ENCODE measurements at regions not wholly inside any gene's neighbourhood (a gene's known extent, or its start where the extent isn't known, plus 50 kb on each side); places are given as distances from the start of the nearest gene placed in this dataset.

- Histone ChIP-seq H4K20me1 (ENCODE audit: control insufficient read depth, extremely low read depth, insufficient read depth, low read length) (no peaks in the 10 kb centered on the region), H3K9me3 (ENCODE audit: control insufficient read depth, insufficient read depth, low read depth, low read length) (no peaks in the 10 kb centered on the region), H2AFZ (ENCODE audit: low read length) (no peak overlapping the region), H3K4me2 (ENCODE audit: extremely low read depth, insufficient read depth, low read length) (no peak overlapping the region), H3K4me3 (replicated peaks in 1 of 4; ENCODE audit: control extremely low read depth in 1 of 4, insufficient read depth in 1 of 4, low read depth in 3 of 4, low read length in 4 of 4) (no peak overlapping the region), H3K27me3 (ENCODE audit: control insufficient read depth, insufficient read depth, low read length) (no peaks in the 10 kb centered on the region), H3K4me1 (ENCODE audit: control insufficient read depth, extremely low read depth, insufficient read depth, low read length) (no peaks in the 10 kb centered on the region), H3K27ac (ENCODE audit: insufficient read depth, low read length) (no peak overlapping the region), H3K9ac (ENCODE audit: insufficient read depth, low read length) (no peak overlapping the region), H3K36me3 (ENCODE audit: control insufficient read depth, insufficient read depth, low read length) (no peaks in the 10 kb centered on the region), H3K79me2 (ENCODE audit: control insufficient read depth, insufficient read depth, low read length) (no peaks in the 10 kb centered on the region)
- DNase-seq (ENCODE audit: low read depth in 2 of 2) = no peak
- TF ChIP-seq EZH2 (IDR thresholded peaks at IDR 0.05; ENCODE audit: low read length, missing control alignments) (no peak), CTCF (conservative IDR thresholded peaks at IDR 0.05 in 1 of 2, IDR thresholded peaks at IDR 0.05 in 1 of 2; ENCODE audit: low read depth in 1 of 2, low read length in 2 of 2) (no peak)
Observed at GRCh38 chr13:105719859-105720258, 815.6 kb downstream of the EFNB2 start.

GRCh38 chr13:105709181-105709580, 826.3 kb downstream of the EFNB2 start:
- Histone ChIP-seq H3K27me3 (ENCODE audit: control insufficient read depth, insufficient read depth, low read length) (no peaks in the 10 kb centered on the region), H3K9me3 (ENCODE audit: control insufficient read depth, insufficient read depth, low read depth, low read length) (no peaks in the 10 kb centered on the region), H4K20me1 (ENCODE audit: control insufficient read depth, extremely low read depth, insufficient read depth, low read length) (no peaks in the 10 kb centered on the region), H3K4me2 (ENCODE audit: extremely low read depth, insufficient read depth, low read length) (no peak overlapping the region), H3K36me3 (ENCODE audit: control insufficient read depth, insufficient read depth, low read length) (no peaks in the 10 kb centered on the region), H3K9ac (ENCODE audit: insufficient read depth, low read length) (no peak overlapping the region), H2AFZ (ENCODE audit: low read length) (no peak overlapping the region), H3K79me2 (ENCODE audit: control insufficient read depth, insufficient read depth, low read length) (no peaks in the 10 kb centered on the region), H3K27ac (ENCODE audit: insufficient read depth, low read length) (no peak overlapping the region), H3K4me1 (ENCODE audit: control insufficient read depth, extremely low read depth, insufficient read depth, low read length) (no peaks in the 10 kb centered on the region), H3K4me3 (replicated peaks in 1 of 4; ENCODE audit: control extremely low read depth in 1 of 4, insufficient read depth in 1 of 4, low read depth in 3 of 4, low read length in 4 of 4) (no peak overlapping the region)
- TF ChIP-seq EZH2 (IDR thresholded peaks at IDR 0.05; ENCODE audit: low read length, missing control alignments) = no peak
- no peak for TF ChIP-seq CTCF (conservative IDR thresholded peaks at IDR 0.05 in 1 of 2, IDR thresholded peaks at IDR 0.05 in 1 of 2; ENCODE audit: low read depth in 1 of 2, low read length in 2 of 2)
- no peak for DNase-seq (ENCODE audit: low read depth in 2 of 2)

GRCh38 chr13:105703843-105704242, 831.6 kb downstream of the EFNB2 start:
- no peaks in the 10 kb centered on the region for H3K27me3 ChIP-seq (ENCODE audit: control insufficient read depth, insufficient read depth, low read length)
- no peak overlapping the region for H3K9ac ChIP-seq (ENCODE audit: insufficient read depth, low read length)
- no peaks in the 10 kb centered on the region for H4K20me1 ChIP-seq (ENCODE audit: control insufficient read depth, extremely low read depth, insufficient read depth, low read length)
- no peaks in the 10 kb centered on the region for H3K79me2 ChIP-seq (ENCODE audit: control insufficient read depth, insufficient read depth, low read length)
- H3K36me3 ChIP-seq (ENCODE audit: control insufficient read depth, insufficient read depth, low read length) = no peaks in the 10 kb centered on the region
- H3K4me2 ChIP-seq (ENCODE audit: extremely low read depth, insufficient read depth, low read length) = no peak overlapping the region
- no peaks in the 10 kb centered on the region for H3K9me3 ChIP-seq (ENCODE audit: control insufficient read depth, insufficient read depth, low read depth, low read length)
- DNase-seq (ENCODE audit: low read depth in 2 of 2) = no peak
- TF ChIP-seq EZH2 (IDR thresholded peaks at IDR 0.05; ENCODE audit: low read length, missing control alignments) = no peak
- no peak for TF ChIP-seq CTCF (conservative IDR thresholded peaks at IDR 0.05 in 1 of 2, IDR thresholded peaks at IDR 0.05 in 1 of 2; ENCODE audit: low read depth in 1 of 2, low read length in 2 of 2)
- no peak overlapping the region for H3K27ac ChIP-seq (ENCODE audit: insufficient read depth, low read length)
- H2AFZ ChIP-seq (ENCODE audit: low read length) = no peak overlapping the region
- no peak overlapping the region for H3K4me3 ChIP-seq (replicated peaks in 1 of 4; ENCODE audit: control extremely low read depth in 1 of 4, insufficient read depth in 1 of 4, low read depth in 3 of 4, low read length in 4 of 4)
- no peaks in the 10 kb centered on the region for H3K4me1 ChIP-seq (ENCODE audit: control insufficient read depth, extremely low read depth, insufficient read depth, low read length)
